ENCODE measurements at regions not wholly inside any gene's neighbourhood (a gene's known extent, or its start where the extent isn't known, plus 50 kb on each side); places are given as distances from the start of the nearest gene placed in this dataset.

GRCh38 chr7:21330462-21331178 lies 97.3 kb upstream of the SP4 start:
- no peak for TF ChIP-seq POLR2A (IDR thresholded peaks at IDR 0.05)
- TF ChIP-seq CTCF (IDR thresholded peaks at IDR 0.05): no peak

Data from lower leg skin (tissue), 3 donors.